A549 (cell line): ENCODE measurements at regions not wholly inside any gene's neighbourhood (a gene's known extent, or its start where the extent isn't known, plus 50 kb on each side); places are given as distances from the start of the nearest gene placed in this dataset.

Experiments
- ATAC-seq, 2 experiments: fragments of 200-7000 bp in 1 of 2; fragments of >200 bp in 1 of 2; cut with Nextera tagmentation in 1 of 2; cut with Tn5 transposase in 1 of 2; 3 replicates each; pipeline versions ENCODE4 v1.8.0 to v1.9.1; 2018 to 2020; ENCODE audit warnings: mild to moderate bottlenecking in 1 of 2, moderate library complexity in 1 of 2
- CTCF ChIA-PET: fragments of 300-600 bp; sonication (Branson Sonifier 250); formaldehyde crosslinking; extraction: SDS; loops from one replicate; lab custom pipeline; 2021; ENCODE audit warnings: antibody characterized with exemption, inconsistent platforms; lab: Yijun Ruan, JAX
- POLR2A ChIA-PET: fragments of 350-600 bp; formaldehyde crosslinking; extraction: SDS; loops from one replicate; lab custom pipeline; 2021; ENCODE audit warnings: antibody characterized with exemption, inconsistent platforms; lab: Yijun Ruan, JAX
- DNase-seq, 2 experiments: peaks; one replicate each; pipeline versions ENCODE4 v3.0.0 to v3.0.0-alpha.2; 2011 to 2016; ENCODE audit warnings: low read depth in 1 of 2, low spot score in 1 of 2
- FAIRE-seq: peaks from 2 replicates; lab custom pipeline; 2011; peaks lifted over from hg19 to GRCh38; lab: Jason Lieb, UNC
- H3K27ac ChIP-seq, 2 experiments: fragments of >200 bp; sonication (Bioruptor Twin); formaldehyde crosslinking; 3 replicates each; pipeline ENCODE4 v1.5.1; 2016 to 2017
- H3K4me1 ChIP-seq: fragments of >200 bp; sonication (Bioruptor Twin); formaldehyde crosslinking; 3 replicates; pipeline ENCODE4 v1.6.1; 2016
- H3K4me2 ChIP-seq: fragments of >200 bp; sonication (Bioruptor Twin); formaldehyde crosslinking; 3 replicates; pipeline ENCODE4 v1.6.1; 2016
- H3K4me3 ChIP-seq: fragments of >200 bp; sonication (Bioruptor Twin); formaldehyde crosslinking; 3 replicates; pipeline ENCODE4 v1.5.1; 2016
- H3K9me3 ChIP-seq: fragments of >200 bp; sonication (Bioruptor Twin); formaldehyde crosslinking; 3 replicates; pipeline ENCODE4 v1.6.1; 2016
- BHLHE40 ChIP-seq: IDR thresholded peaks from 2 replicates; pipeline ENCODE4 v1.6.1; 2012; ENCODE audit warnings: low read depth, low read length, inconsistent platforms
- CBX2 ChIP-seq: fragments of 200-600 bp; sonication (generic); IDR thresholded peaks from 2 replicates; pipeline ENCODE4 v1.6.1; 2016; ENCODE audit warnings: low read depth, mild to moderate bottlenecking, borderline replicate concordance
- CEBPB ChIP-seq, 2 experiments: fragments of >200 bp in 1 of 2; sonication (Bioruptor Twin) in 1 of 2; formaldehyde crosslinking in 1 of 2; IDR thresholded peaks; 2 replicates each; pipeline ENCODE4 v1.6.1; 2012 to 2016
- E2F6 ChIP-seq: IDR thresholded peaks from 2 replicates; pipeline ENCODE4 v1.6.1; 2012; ENCODE audit warnings: low read depth, borderline replicate concordance
- FOSB ChIP-seq: fragments of 250-450 bp; sonication (Bioruptor Pico); IDR thresholded peaks from 2 replicates; pipeline ENCODE4 v1.5.0; 2020; ENCODE audit warnings: mild to moderate bottlenecking, moderate library complexity
- FOXS1 ChIP-seq: fragments of 250-450 bp; sonication (Bioruptor Pico); IDR thresholded peaks from 2 replicates; pipeline ENCODE4 v1.5.0; 2020; ENCODE audit warnings: mild to moderate bottlenecking, moderate library complexity
- HDAC2 ChIP-seq: fragments of 200-600 bp; sonication (generic); IDR thresholded peaks from 2 replicates; pipeline ENCODE4 v1.6.1; 2016
- HOXA7 ChIP-seq: fragments of 250-450 bp; sonication (Bioruptor Pico); IDR thresholded peaks from 2 replicates; pipeline ENCODE4 v1.5.0; 2020; ENCODE audit warnings: mild to moderate bottlenecking, moderate library complexity
- JUNB ChIP-seq: fragments of >200 bp; sonication (Bioruptor Twin); formaldehyde crosslinking; IDR thresholded peaks from 2 replicates; pipeline ENCODE4 v1.6.1; 2016
- MAZ ChIP-seq: fragments of 150-350 bp; IDR thresholded peaks from 2 replicates; pipeline ENCODE4 v1.6.1; 2014; ENCODE audit warnings: antibody characterized with exemption, low read depth, low read length, borderline replicate concordance
- MYC ChIP-seq: IDR thresholded peaks from 2 replicates; pipeline ENCODE4 v1.6.1; 2012; ENCODE audit warnings: mild to moderate bottlenecking, inconsistent platforms, low read length, improper control_type of control experiment, borderline replicate concordance
- PHF8 ChIP-seq: fragments of 200-600 bp; sonication (generic); IDR thresholded peaks from 2 replicates; pipeline ENCODE4 v1.6.1; 2016; ENCODE audit warnings: low read depth, mild to moderate bottlenecking, antibody characterized with exemption, moderate library complexity, borderline replicate concordance
- RFX5 ChIP-seq: fragments of 450-650 bp; IDR thresholded peaks from 2 replicates; pipeline ENCODE4 v1.7.1; 2014; ENCODE audit warnings: antibody characterized with exemption, mild to moderate bottlenecking, moderate library complexity
- RNF2 ChIP-seq: fragments of 200-600 bp; sonication (generic); IDR thresholded peaks from 2 replicates; pipeline ENCODE4 v1.6.1; 2016; ENCODE audit warnings: low read depth, mild to moderate bottlenecking, antibody characterized with exemption, moderate library complexity, borderline replicate concordance
- SREBF2 ChIP-seq: fragments of 450-650 bp; IDR thresholded peaks from 2 replicates; pipeline ENCODE4 v1.6.1; 2014; ENCODE audit warnings: mild to moderate bottlenecking, moderate library complexity
- USF2 ChIP-seq: fragments of 450-650 bp; IDR thresholded peaks from 2 replicates; pipeline ENCODE4 v1.6.1; 2014; ENCODE audit warnings: antibody characterized with exemption
- ZC3H11A ChIP-seq: fragments of 450-650 bp; IDR thresholded peaks from 2 replicates; pipeline ENCODE4 v1.6.1; 2014; ENCODE audit warnings: antibody characterized with exemption, mild to moderate bottlenecking
- ZFP36 ChIP-seq: fragments of 450-650 bp; IDR thresholded peaks from 2 replicates; pipeline ENCODE4 v1.6.1; 2014; ENCODE audit warnings: borderline replicate concordance; ENCODE audit not compliant: partially characterized antibody
- ZNF302 ChIP-seq: fragments of 250-450 bp; sonication (Bioruptor Pico); IDR thresholded peaks from 2 replicates; pipeline ENCODE4 v1.9.0; 2021; ENCODE audit warnings: inconsistent platforms, mild to moderate bottlenecking, moderate library complexity
- WGBS: methylation state at CpG from one replicate; pipeline ENCODE4 v1.1.6; 2017; ENCODE audit errors: missing lambda C conversion rate; 5-methylcytosine and 5-hydroxymethylcytosine counted together
- TF ChIP-seq, protein P1 (sequence below): fragments of 250-450 bp; sonication (Bioruptor Pico); IDR thresholded peaks from 2 replicates; pipeline ENCODE4 v1.5.0; 2021; ENCODE audit warnings: mild to moderate bottlenecking, moderate library complexity, borderline replicate concordance
- TF ChIP-seq, protein P2 (sequence below): IDR thresholded peaks from 2 replicates; pipeline ENCODE4 v1.6.1; 2012

DNA sequence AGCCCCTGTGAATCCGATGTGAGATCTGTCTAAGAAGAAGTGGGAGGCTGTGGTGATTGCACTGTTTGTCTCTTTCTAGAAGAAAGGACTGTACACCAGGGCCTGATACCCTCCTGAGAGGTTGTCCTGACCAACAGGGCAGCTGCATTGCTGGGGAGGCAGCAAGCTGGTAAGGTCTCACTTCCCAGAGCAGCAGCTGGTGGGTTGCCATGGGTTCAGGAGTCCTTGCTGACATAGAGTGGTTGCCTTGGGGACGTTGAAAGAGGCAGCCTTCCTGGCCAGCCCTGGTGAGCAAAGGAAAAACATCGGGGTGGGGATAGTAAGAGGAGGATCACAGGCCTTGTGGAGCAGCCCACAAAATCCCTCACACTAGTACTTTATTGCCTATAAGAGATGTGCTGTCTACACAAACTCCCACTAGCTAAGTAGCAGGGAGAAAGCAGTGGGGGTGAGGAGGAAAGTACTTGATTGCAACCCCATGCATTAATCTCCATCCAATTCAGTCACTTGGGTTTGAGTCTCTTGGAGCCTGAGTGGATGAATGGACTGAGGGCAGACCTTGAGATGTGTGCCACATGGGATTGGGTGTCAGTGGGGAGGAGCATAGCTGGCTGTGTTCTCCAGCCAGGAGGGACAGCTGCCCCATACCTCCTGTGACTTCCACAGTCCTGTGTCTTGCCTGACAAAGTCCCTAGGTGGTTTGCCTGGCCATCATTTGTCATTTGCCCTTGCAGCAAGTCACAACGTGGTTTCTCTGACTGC, 143.8 kb upstream of the RPL38 start:
- DNase-seq (no peak), FAIRE-seq (no peak), ATAC-seq (no peak)
- Histone ChIP-seq H3K4me3 (no peak overlapping the region), H3K27ac (no peak overlapping the region), H3K9me3 (0 out of 3 replicates have a peak, but pooled peaks cover 5% of the 10 kb centered on the region), H3K4me2 (no peak overlapping the region), H3K4me1 (no peaks in the 10 kb centered on the region)
- TF ChIP-seq ZC3H11A (no peak), ZNF302 (CRISPR knock-in tag) (no peak), HDAC2 (no peak), RFX5 (no peak), RNF2 (no peak), MAZ (no peak), PHF8 (no peak), SREBF2 (no peak), JUNB (no peak)
- TF ChIP-seq, protein P1, sequence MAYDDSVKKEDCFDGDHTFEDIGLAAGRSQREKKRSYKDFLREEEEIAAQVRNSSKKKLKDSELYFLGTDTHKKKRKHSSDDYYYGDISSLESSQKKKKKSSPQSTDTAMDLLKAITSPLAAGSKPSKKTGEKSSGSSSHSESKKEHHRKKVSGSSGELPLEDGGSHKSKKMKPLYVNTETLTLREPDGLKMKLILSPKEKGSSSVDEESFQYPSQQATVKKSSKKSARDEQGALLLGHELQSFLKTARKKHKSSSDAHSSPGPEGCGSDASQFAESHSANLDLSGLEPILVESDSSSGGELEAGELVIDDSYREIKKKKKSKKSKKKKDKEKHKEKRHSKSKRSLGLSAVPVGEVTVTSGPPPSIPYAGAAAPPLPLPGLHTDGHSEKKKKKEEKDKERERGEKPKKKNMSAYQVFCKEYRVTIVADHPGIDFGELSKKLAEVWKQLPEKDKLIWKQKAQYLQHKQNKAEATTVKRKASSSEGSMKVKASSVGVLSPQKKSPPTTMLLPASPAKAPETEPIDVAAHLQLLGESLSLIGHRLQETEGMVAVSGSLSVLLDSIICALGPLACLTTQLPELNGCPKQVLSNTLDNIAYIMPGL (CRISPR knock-in tag) = no peak
- ChIA-PET POLR2A (no interaction called here), CTCF (interaction anchor here (0.6 to 1.4 kb wide), 2 partner anchors 30 to 630 kb away, joined by 3 read pairs; no protein-coding TSS in a partner anchor)
- WGBS = 0% methylated on average over 4 of the region's 4 CpGs

GRCh38 chr17:74061758-74062157, 141.7 kb upstream of the RPL38 start:
- TF ChIP-seq BHLHE40 (no peak), USF2 (no peak), HOXA7 (no peak), MYC (no peak), ZFP36 (no peak), CEBPB (IDR thresholded peaks at IDR 0.05) (no peak), RNF2 (no peak), FOXS1 (CRISPR knock-in tag) (no peak), E2F6 (no peak), CBX2 (no peak), FOSB (CRISPR knock-in tag) (no peak)
- TF ChIP-seq, protein P2, sequence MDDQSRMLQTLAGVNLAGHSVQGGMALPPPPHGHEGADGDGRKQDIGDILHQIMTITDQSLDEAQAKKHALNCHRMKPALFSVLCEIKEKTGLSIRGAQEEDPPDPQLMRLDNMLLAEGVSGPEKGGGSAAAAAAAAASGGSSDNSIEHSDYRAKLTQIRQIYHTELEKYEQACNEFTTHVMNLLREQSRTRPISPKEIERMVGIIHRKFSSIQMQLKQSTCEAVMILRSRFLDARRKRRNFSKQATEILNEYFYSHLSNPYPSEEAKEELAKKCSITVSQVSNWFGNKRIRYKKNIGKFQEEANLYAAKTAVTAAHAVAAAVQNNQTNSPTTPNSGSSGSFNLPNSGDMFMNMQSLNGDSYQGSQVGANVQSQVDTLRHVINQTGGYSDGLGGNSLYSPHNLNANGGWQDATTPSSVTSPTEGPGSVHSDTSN = no peak
- FAIRE-seq (no peak), ATAC-seq (no peak), DNase-seq (no peak)
- ChIA-PET POLR2A (no interaction called here), CTCF (interaction anchor here (1.0 to 1.8 kb wide), 3 partner anchors 9 to 24 kb away, joined by 3 to 6 read pairs (median 5); no protein-coding TSS in a partner anchor)
- Histone ChIP-seq H3K27ac (no peak overlapping the region), H3K4me2 (no peak overlapping the region), H3K9me3 (0 out of 3 replicates have a peak, but pooled peaks cover 2% of the 10 kb centered on the region), H3K4me1 (no peaks in the 10 kb centered on the region), H3K4me3 (no peak overlapping the region)
- WGBS = 4% methylated on average over 5 of the region's 5 CpGs
